ENCODE measurements at regions not wholly inside any gene's neighbourhood (a gene's known extent, or its start where the extent isn't known, plus 50 kb on each side); places are given as distances from the start of the nearest gene placed in this dataset.
A peak's percentile ranks its signal among the peaks of the same experiment; 100 is the strongest.

GRCh38 chr3:66554178-66554577 lies 53.4 kb upstream of the LRIG1 start (continued):
- TF ChIP-seq BCLAF1 (IDR thresholded peaks at IDR 0.05; ENCODE audit: borderline replicate concordance in 1 of 2, control insufficient read depth in 1 of 2, low read depth in 2 of 2, low read length in 1 of 2) (no peak), GABPB2 (CRISPR knock-in tag; conservative IDR thresholded peaks at IDR 0.05) (no peak), ZNF764 (CRISPR knock-in tag; IDR thresholded peaks at IDR 0.05; ENCODE audit: low read depth) (no peak), NFE2L1 (tag; IDR thresholded peaks at IDR 0.05; ENCODE audit: borderline replicate concordance, low read depth) (peak; percentile 66)

DNA sequence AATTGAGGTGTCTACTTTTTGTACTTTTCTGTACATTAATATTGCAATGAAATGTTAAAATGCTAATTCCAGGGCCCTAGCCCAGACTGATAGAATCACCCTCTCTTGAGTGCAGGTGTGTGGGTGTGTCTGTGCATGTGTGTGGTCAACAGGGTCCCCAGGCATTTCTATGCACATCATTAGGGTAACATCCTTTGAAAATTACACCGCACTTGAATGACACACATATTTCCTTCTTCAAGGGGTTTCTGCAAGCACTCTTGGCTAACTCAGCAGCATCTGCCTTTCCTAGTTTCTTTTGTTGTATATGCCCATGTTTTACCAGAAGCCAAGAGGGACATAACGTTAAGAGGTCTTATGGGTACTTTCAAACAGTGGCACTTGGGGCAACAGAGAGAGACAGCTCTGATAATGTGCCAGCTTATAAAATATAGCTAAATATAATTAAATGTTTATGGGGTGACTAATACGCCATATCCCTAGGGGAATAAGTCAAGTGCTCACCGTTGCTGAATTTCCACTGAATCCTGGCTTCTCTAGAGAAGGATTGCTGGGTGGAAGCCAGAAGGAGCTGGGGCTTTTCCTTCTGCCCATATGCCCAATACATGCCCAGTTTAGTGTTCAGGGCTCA lies 54.5 kb upstream of the LRIG1 start:
- H3K9me1 ChIP-seq (ENCODE audit: control insufficient read depth, insufficient read depth, low read length): no peaks in the 10 kb centered on the region
- FAIRE-seq: no peak
- no peak for ATAC-seq
- no peak overlapping the region for H3K4me3 ChIP-seq
- WGBS (ENCODE audit: insufficient coverage, low coverage, missing lambda C conversion rate): 0% methylated on average over 4 of the region's 4 CpGs
- intact Hi-C loops (cut with micrococcal nuclease) (no loop called here), in situ Hi-C loops (cut with MboI) (no loop called here)
- ChIA-PET POLR2A (no interaction called here), CTCF (ENCODE audit: low intra/inter-chr PET ratio) (no interaction called here)
- H3K9me3 ChIP-seq (replicated peaks; ENCODE audit: control insufficient read depth, insufficient read depth, low read depth, low read length): no peaks in the 10 kb centered on the region
- DNase-seq (ENCODE audit: extremely low read depth in 1 of 4, low spot score in 3 of 4): no peak
- BruUV-seq (replicated peaks): no TSS peak
- H3K27ac ChIP-seq (ENCODE audit: extremely low read depth, low read depth, low read length): no peak overlapping the region
- no peak overlapping the region for H3K9ac ChIP-seq (ENCODE audit: insufficient read depth in 1 of 2, low read depth in 2 of 2, low read length in 2 of 2)
- H3K36me3 ChIP-seq (ENCODE audit: control insufficient read depth, insufficient read depth, low read length): no peaks in the 10 kb centered on the region
- H3K4me1 ChIP-seq (replicated peaks in 1 of 2; ENCODE audit: control insufficient read depth in 2 of 2, insufficient read depth in 2 of 2, low read length in 2 of 2): no peaks in the 10 kb centered on the region
- no peaks in the 10 kb centered on the region; a peak in 1 of 5 replicates for H3K27me3 ChIP-seq (ENCODE audit: control insufficient read depth in 2 of 2, insufficient read depth in 2 of 2, low read length in 2 of 2)
- no peaks in the 10 kb centered on the region for H3K79me2 ChIP-seq (ENCODE audit: control insufficient read depth, insufficient read depth, low read length)
- no peaks in the 10 kb centered on the region for H4K20me1 ChIP-seq (replicated peaks; ENCODE audit: control insufficient read depth, insufficient read depth, low read length)
- H3K4me2 ChIP-seq (ENCODE audit: insufficient read depth, low read length): no peak overlapping the region
- no peak overlapping the region for H2AFZ ChIP-seq (ENCODE audit: low read depth, low read length)
- TF ChIP-seq ZNF165 (CRISPR knock-in tag; IDR thresholded peaks at IDR 0.05; ENCODE audit: borderline replicate concordance): no peak
- no peak for TF ChIP-seq JUN (IDR thresholded peaks at IDR 0.05; ENCODE audit: borderline replicate concordance, low read depth, low read length)
- no peak for TF ChIP-seq JUN (CRISPR knock-in tag; IDR thresholded peaks at IDR 0.05; ENCODE audit: borderline replicate concordance)
- TF ChIP-seq CTCF (IDR thresholded peaks at IDR 0.05 in 2 of 3, conservative IDR thresholded peaks at IDR 0.05 in 1 of 3; ENCODE audit: insufficient read depth in 2 of 3, low read depth in 1 of 3, low read length in 3 of 3): no peak
- TF ChIP-seq, protein P1, sequence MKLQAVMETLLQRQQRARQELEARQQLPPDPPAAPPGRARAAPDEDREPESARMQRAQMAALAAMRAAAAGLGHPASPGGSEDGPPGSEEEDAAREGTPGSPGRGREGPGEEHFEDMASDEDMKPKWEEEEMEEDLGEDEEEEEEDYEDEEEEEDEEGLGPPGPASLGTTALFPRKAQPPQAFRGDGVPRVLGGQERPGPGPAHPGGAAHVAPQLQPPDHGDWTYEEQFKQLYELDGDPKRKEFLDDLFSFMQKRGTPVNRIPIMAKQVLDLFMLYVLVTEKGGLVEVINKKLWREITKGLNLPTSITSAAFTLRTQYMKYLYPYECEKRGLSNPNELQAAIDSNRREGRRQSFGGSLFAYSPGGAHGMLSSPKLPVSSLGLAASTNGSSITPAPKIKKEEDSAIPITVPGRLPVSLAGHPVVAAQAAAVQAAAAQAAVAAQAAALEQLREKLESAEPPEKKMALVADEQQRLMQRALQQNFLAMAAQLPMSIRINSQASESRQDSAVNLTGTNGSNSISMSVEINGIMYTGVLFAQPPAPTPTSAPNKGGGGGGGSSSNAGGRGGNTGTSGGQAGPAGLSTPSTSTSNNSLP (IDR thresholded peaks at IDR 0.05; ENCODE audit: borderline replicate concordance, low read depth, low read length): no peak
- no peak for TF ChIP-seq SP1 (CRISPR knock-in tag; IDR thresholded peaks at IDR 0.05)
